ENCODE measurements at regions not wholly inside any gene's neighbourhood (a gene's known extent, or its start where the extent isn't known, plus 50 kb on each side); places are given as distances from the start of the nearest gene placed in this dataset.

DNA sequence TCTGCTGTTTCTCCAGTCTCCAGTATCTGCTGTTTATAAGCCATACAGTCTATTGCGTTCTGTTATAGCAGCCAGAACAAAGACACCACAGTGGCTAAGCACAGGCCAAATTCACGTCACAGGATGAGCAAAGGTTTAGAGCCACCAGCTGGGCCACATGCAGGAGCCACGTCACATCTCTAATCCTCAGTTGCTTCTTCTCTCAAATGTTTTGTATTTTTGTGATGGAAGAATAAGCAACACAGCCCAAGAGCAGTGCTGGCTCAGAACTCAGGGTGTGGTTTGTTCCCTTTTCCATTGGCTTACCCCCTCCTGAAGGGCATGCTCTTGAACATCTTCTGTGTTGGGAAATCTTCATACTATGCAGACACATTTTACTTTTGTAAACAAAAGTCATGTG is 309.4 kb upstream of the CDH5 start:
- TF ChIP-seq, protein P1, sequence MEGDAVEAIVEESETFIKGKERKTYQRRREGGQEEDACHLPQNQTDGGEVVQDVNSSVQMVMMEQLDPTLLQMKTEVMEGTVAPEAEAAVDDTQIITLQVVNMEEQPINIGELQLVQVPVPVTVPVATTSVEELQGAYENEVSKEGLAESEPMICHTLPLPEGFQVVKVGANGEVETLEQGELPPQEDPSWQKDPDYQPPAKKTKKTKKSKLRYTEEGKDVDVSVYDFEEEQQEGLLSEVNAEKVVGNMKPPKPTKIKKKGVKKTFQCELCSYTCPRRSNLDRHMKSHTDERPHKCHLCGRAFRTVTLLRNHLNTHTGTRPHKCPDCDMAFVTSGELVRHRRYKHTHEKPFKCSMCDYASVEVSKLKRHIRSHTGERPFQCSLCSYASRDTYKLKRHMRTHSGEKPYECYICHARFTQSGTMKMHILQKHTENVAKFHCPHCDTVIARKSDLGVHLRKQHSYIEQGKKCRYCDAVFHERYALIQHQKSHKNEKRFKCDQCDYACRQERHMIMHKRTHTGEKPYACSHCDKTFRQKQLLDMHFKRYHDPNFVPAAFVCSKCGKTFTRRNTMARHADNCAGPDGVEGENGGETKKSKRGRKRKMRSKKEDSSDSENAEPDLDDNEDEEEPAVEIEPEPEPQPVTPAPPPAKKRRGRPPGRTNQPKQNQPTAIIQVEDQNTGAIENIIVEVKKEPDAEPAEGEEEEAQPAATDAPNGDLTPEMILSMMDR (IDR thresholded peaks at IDR 0.05): no peak
- TF ChIP-seq POLR2A (IDR thresholded peaks at IDR 0.05): no peak
